Neural progenitor cell (in vitro differentiated cells): ENCODE measurements at regions not wholly inside any gene's neighbourhood (a gene's known extent, or its start where the extent isn't known, plus 50 kb on each side); places are given as distances from the start of the nearest gene placed in this dataset.

Experiments
- DNase-seq: peaks from one replicate; pipeline ENCODE4 v3.0.0-alpha.2; 2016; ENCODE audit warnings: low spot score
- H2AFZ ChIP-seq: fragments of 200-600 bp; sonication (generic); replicated peaks from 2 replicates; pipeline ENCODE4 v1.6.1; 2016; ENCODE audit warnings: antibody characterized with exemption
- H3F3A ChIP-seq: fragments of 200-600 bp; sonication (generic); 2 replicates; pipeline ENCODE4 v1.6.1; 2016; ENCODE audit warnings: antibody characterized with exemption, low read depth
- H3K27ac ChIP-seq: fragments of 200-600 bp; sonication (generic); 2 replicates; pipeline ENCODE4 v1.5.1; 2016; ENCODE audit warnings: mild to moderate bottlenecking
- H3K27me3 ChIP-seq: fragments of 200-600 bp; sonication (generic); 2 replicates; pipeline ENCODE4 v1.6.1; 2016; ENCODE audit warnings: mild to moderate bottlenecking, moderate library complexity
- H3K36me3 ChIP-seq: fragments of 200-600 bp; sonication (generic); 2 replicates; pipeline ENCODE4 v1.5.1; 2016
- H3K4me1 ChIP-seq: fragments of 200-600 bp; sonication (generic); 2 replicates; pipeline ENCODE4 v1.6.1; 2016; ENCODE audit warnings: mixed run types
- H3K4me2 ChIP-seq: fragments of 200-600 bp; sonication (generic); 2 replicates; pipeline ENCODE4 v1.6.1; 2016
- H3K4me3 ChIP-seq: fragments of 200-600 bp; sonication (generic); 2 replicates; pipeline ENCODE4 v1.5.1; 2016
- H3K79me2 ChIP-seq: fragments of 200-600 bp; sonication (generic); 2 replicates; pipeline ENCODE4 v1.6.1; 2016; ENCODE audit warnings: low read depth
- H3K9ac ChIP-seq: fragments of 200-600 bp; sonication (generic); 2 replicates; pipeline ENCODE4 v1.6.1; 2016
- H3K9me3 ChIP-seq: fragments of 200-600 bp; sonication (generic); 2 replicates; pipeline ENCODE4 v1.5.1; 2016; ENCODE audit warnings: low read depth
- H4K20me1 ChIP-seq: fragments of 200-600 bp; sonication (generic); 2 replicates; pipeline ENCODE4 v1.6.1; 2016; ENCODE audit warnings: low read depth
- H3K27ac Mint-ChIP-seq: 3 replicates; pipeline ENCODE4 v1.8.0; 2021; ENCODE audit warnings: mixed read lengths
- H3K27me3 Mint-ChIP-seq: 2 replicates; pipeline ENCODE4 v1.8.0; 2022; ENCODE audit warnings: low read depth, mild to moderate bottlenecking, inconsistent platforms, moderate library complexity, mixed read lengths; ENCODE audit not compliant: insufficient read depth
- H3K36me3 Mint-ChIP-seq: 3 replicates; pipeline ENCODE4 v1.8.0; 2021; ENCODE audit warnings: mixed read lengths
- H3K4me1 Mint-ChIP-seq: 3 replicates; pipeline ENCODE4 v1.8.0; 2021; ENCODE audit warnings: mixed read lengths
- H3K4me3 Mint-ChIP-seq: 3 replicates; pipeline ENCODE4 v1.8.0; 2021; ENCODE audit warnings: mild to moderate bottlenecking, moderate library complexity, mixed read lengths
- H3K9me3 Mint-ChIP-seq: 3 replicates; pipeline ENCODE4 v1.8.0; 2020; ENCODE audit warnings: mixed read lengths
- EZH2 ChIP-seq: fragments of 200-600 bp; sonication (generic); IDR thresholded peaks from 2 replicates; pipeline ENCODE4 v1.6.1; 2017; ENCODE audit warnings: antibody characterized with exemption, mild to moderate bottlenecking, moderate library complexity
- EZH2phosphoT487 ChIP-seq: fragments of 200-600 bp; sonication (generic); IDR thresholded peaks from 2 replicates; pipeline ENCODE4 v1.6.1; 2017; ENCODE audit warnings: antibody characterized with exemption
- TF ChIP-seq, protein P1 (sequence below): fragments of 200-600 bp; sonication (generic); IDR thresholded peaks from 2 replicates; pipeline ENCODE4 v1.5.1; 2017; ENCODE audit warnings: antibody characterized with exemption, mild to moderate bottlenecking

- H3K4me3 ChIP-seq, result no peak overlapping the region
- Mint-ChIP-seq H3K27me3 (peaks cover 4% of the 10 kb centered on the region), H3K4me1 (no peaks in the 10 kb centered on the region), H3K9me3 (no peaks in the 10 kb centered on the region), H3K4me3 (no peak overlapping the region), H3K36me3 (no peaks in the 10 kb centered on the region), H3K27ac (no peak overlapping the region)
- no peaks in the 10 kb centered on the region for H3K27me3 ChIP-seq
- H3K9ac ChIP-seq, result no peak overlapping the region
- no peak for DNase-seq
- no peaks in the 10 kb centered on the region for H4K20me1 ChIP-seq
- no peaks in the 10 kb centered on the region for H3K36me3 ChIP-seq
- no peak overlapping the region for H2AFZ ChIP-seq
- no peaks in the 10 kb centered on the region for H3K4me1 ChIP-seq
- H3F3A ChIP-seq, result no peaks in the 10 kb centered on the region
- no peak for TF ChIP-seq EZH2
- no peak overlapping the region for H3K4me2 ChIP-seq
- H3K9me3 ChIP-seq, result no peaks in the 10 kb centered on the region
- H3K79me2 ChIP-seq, result no peaks in the 10 kb centered on the region
- H3K27ac ChIP-seq, result no peak overlapping the region
Measured at GRCh38 chr9:99353408-99353807, 131.3 kb downstream of the SEC61B start.

GRCh38 chr9:99354104-99354503, 132.0 kb downstream of the SEC61B start:
- no peak overlapping the region for H3K9ac ChIP-seq
- H3K4me2 ChIP-seq, result no peak overlapping the region
- no peaks in the 10 kb centered on the region for H3K36me3 ChIP-seq
- H3K4me3 Mint-ChIP-seq, result no peak overlapping the region
- H3K27me3 Mint-ChIP-seq, result peaks cover 5% of the 10 kb centered on the region
- H3K36me3 Mint-ChIP-seq, result no peaks in the 10 kb centered on the region
- no peak for DNase-seq
- no peaks in the 10 kb centered on the region for H3K9me3 ChIP-seq
- H3K4me3 ChIP-seq, result no peak overlapping the region
- TF ChIP-seq EZH2phosphoT487 (no peak), EZH2 (no peak)
- TF ChIP-seq, protein P1, sequence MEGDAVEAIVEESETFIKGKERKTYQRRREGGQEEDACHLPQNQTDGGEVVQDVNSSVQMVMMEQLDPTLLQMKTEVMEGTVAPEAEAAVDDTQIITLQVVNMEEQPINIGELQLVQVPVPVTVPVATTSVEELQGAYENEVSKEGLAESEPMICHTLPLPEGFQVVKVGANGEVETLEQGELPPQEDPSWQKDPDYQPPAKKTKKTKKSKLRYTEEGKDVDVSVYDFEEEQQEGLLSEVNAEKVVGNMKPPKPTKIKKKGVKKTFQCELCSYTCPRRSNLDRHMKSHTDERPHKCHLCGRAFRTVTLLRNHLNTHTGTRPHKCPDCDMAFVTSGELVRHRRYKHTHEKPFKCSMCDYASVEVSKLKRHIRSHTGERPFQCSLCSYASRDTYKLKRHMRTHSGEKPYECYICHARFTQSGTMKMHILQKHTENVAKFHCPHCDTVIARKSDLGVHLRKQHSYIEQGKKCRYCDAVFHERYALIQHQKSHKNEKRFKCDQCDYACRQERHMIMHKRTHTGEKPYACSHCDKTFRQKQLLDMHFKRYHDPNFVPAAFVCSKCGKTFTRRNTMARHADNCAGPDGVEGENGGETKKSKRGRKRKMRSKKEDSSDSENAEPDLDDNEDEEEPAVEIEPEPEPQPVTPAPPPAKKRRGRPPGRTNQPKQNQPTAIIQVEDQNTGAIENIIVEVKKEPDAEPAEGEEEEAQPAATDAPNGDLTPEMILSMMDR, result no peak
- H2AFZ ChIP-seq, result no peak overlapping the region
- no peaks in the 10 kb centered on the region for H3K4me1 Mint-ChIP-seq
- H3K79me2 ChIP-seq, result no peaks in the 10 kb centered on the region
- H3K27ac ChIP-seq, result no peak overlapping the region
- H3K4me1 ChIP-seq, result no peaks in the 10 kb centered on the region
- no peaks in the 10 kb centered on the region for H4K20me1 ChIP-seq
- no peaks in the 10 kb centered on the region for H3K27me3 ChIP-seq
- H3F3A ChIP-seq, result no peaks in the 10 kb centered on the region
- H3K27ac Mint-ChIP-seq, result no peak overlapping the region
- no peaks in the 10 kb centered on the region for H3K9me3 Mint-ChIP-seq

GRCh38 chr9:99356512-99356971, 134.5 kb downstream of the SEC61B start:
- H3K4me3 Mint-ChIP-seq, result no peak overlapping the region
- H3K4me3 ChIP-seq, result no peak overlapping the region
- no peaks in the 10 kb centered on the region for H3K27me3 ChIP-seq
- no peaks in the 10 kb centered on the region for H3K9me3 ChIP-seq
- H3K27ac Mint-ChIP-seq, result no peak overlapping the region
- H3K27me3 Mint-ChIP-seq, result peaks cover 8% of the 10 kb centered on the region
- H3K4me2 ChIP-seq, result no peak overlapping the region
- peaks cover 2% of the 10 kb centered on the region for H3F3A ChIP-seq
- no peak for TF ChIP-seq EZH2phosphoT487
- TF ChIP-seq EZH2, result no peak
- TF ChIP-seq, protein P1, result no peak
- no peak overlapping the region for H3K9ac ChIP-seq
- no peaks in the 10 kb centered on the region for H3K79me2 ChIP-seq
- no peaks in the 10 kb centered on the region for H3K9me3 Mint-ChIP-seq
- H3K36me3 Mint-ChIP-seq, result no peaks in the 10 kb centered on the region
- DNase-seq, result no peak
- no peaks in the 10 kb centered on the region for H4K20me1 ChIP-seq
- H3K4me1 Mint-ChIP-seq, result no peaks in the 10 kb centered on the region
- H2AFZ ChIP-seq, result no peak overlapping the region
- H3K4me1 ChIP-seq, result no peaks in the 10 kb centered on the region
- no peak overlapping the region for H3K27ac ChIP-seq
- H3K36me3 ChIP-seq, result no peaks in the 10 kb centered on the region

DNA sequence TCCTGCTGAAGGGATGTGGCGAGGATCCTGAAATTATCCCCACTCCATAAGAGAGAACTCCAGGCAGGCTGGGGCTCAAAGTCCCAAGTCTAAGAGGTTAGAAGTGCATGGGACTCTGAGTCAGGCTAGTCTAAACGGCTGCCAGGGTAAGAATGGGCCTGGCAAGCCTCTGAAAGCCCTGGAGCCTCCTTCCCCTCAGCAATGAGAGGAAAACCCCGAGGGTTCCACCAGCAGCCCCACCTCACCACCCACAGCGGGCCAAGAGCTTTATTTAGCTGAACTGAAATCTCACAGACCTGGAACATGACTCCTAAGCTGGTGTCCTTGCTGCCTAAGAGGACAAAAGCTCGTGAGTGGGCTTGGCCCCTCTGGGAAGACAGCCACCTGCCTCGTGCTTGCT, 135.5 kb downstream of the SEC61B start:
- Mint-ChIP-seq H3K9me3 (no peaks in the 10 kb centered on the region), H3K36me3 (no peaks in the 10 kb centered on the region), H3K27me3 (peaks cover 8% of the 10 kb centered on the region), H3K27ac (no peak overlapping the region), H3K4me3 (no peak overlapping the region), H3K4me1 (peaks cover 5% of the 10 kb centered on the region)
- no peak overlapping the region for H3K9ac ChIP-seq
- H3K4me2 ChIP-seq, result no peak overlapping the region
- H4K20me1 ChIP-seq, result no peaks in the 10 kb centered on the region
- no peak for DNase-seq
- no peak overlapping the region for H2AFZ ChIP-seq
- peaks cover 6% of the 10 kb centered on the region for H3F3A ChIP-seq
- H3K4me1 ChIP-seq, result peaks cover 10% of the 10 kb centered on the region
- no peak for TF ChIP-seq EZH2phosphoT487
- no peak for TF ChIP-seq EZH2
- TF ChIP-seq, protein P1, result no peak
- H3K27me3 ChIP-seq, result no peaks in the 10 kb centered on the region
- no peak overlapping the region for H3K4me3 ChIP-seq
- no peaks in the 10 kb centered on the region for H3K79me2 ChIP-seq
- no peaks in the 10 kb centered on the region for H3K36me3 ChIP-seq
- no peak overlapping the region for H3K27ac ChIP-seq
- no peaks in the 10 kb centered on the region for H3K9me3 ChIP-seq
